Esophagus squamous epithelium (tissue), 5 donors: ENCODE measurements at regions not wholly inside any gene's neighbourhood (a gene's known extent, or its start where the extent isn't known, plus 50 kb on each side); places are given as distances from the start of the nearest gene placed in this dataset.

ENCODE experiments used
- DNase-seq: peaks from one replicate; lab custom pipeline; 2025; lab: John Stamatoyannopoulos, UW
- H3K27ac ChIP-seq, 4 donors: fragments of 200-600 bp; sonication (generic); one replicate each; pipeline ENCODE4 v1.5.1; 2016 to 2019; ENCODE audit warnings: mild to moderate bottlenecking in 1 of 4
- H3K27me3 ChIP-seq, 4 donors: fragments of 200-600 bp; sonication (generic); 1 replicate in 3 of 4; 2 replicates in 1 of 4; pipeline versions ENCODE4 v1.5.1 to v1.6.0; 2017 to 2021; ENCODE audit warnings: antibody characterized with exemption in 1 of 4
- H3K36me3 ChIP-seq, 3 donors: fragments of 200-600 bp; sonication (generic); one replicate each; pipeline ENCODE4 v1.5.1; 2016 to 2019
- H3K4me1 ChIP-seq, 3 donors: fragments of 200-600 bp; sonication (generic); one replicate each; pipeline ENCODE4 v1.5.1; 2017 to 2019
- H3K4me3 ChIP-seq, 4 donors: fragments of 200-600 bp; sonication (generic); 1 replicate in 3 of 4; 2 replicates in 1 of 4; pipeline ENCODE4 v1.5.1; 2016 to 2019; ENCODE audit warnings: mild to moderate bottlenecking in 2 of 4, moderate library complexity in 1 of 4
- H3K9me3 ChIP-seq, 3 donors: fragments of 200-600 bp; sonication (generic); one replicate each; pipeline ENCODE4 v1.5.1; 2016 to 2019
- POLR2A ChIP-seq, 4 donors: fragments of 450-650 bp; IDR thresholded peaks; one replicate each; pipeline ENCODE4 v1.6.1; 2017; ENCODE audit warnings: antibody characterized with exemption in 4 of 4, mild to moderate bottlenecking in 4 of 4, moderate library complexity in 3 of 4
- WGBS, 2 donors: methylation state at CpG; one replicate each; pipeline ENCODE4 v1.1.5; 2018; 5-methylcytosine and 5-hydroxymethylcytosine counted together
- intact Hi-C: fragments of 100-400 bp; cut with DNase I; formaldehyde crosslinking; loops from one replicate; pipeline ENCODE4 v1.15.0; 2022
- TF ChIP-seq, protein P1 (sequence below), 6 experiments: fragments of 450-650 bp in 4 of 6; fragments of 200-600 bp in 2 of 6; sonication (generic) in 2 of 6; IDR thresholded peaks; one replicate each; pipeline ENCODE4 v1.5.1; 2016 to 2019; ENCODE audit warnings: antibody characterized with exemption in 6 of 6, mild to moderate bottlenecking in 4 of 6, moderate library complexity in 4 of 6
- donor health status: DM: yes; HTN: yes; CAD: no.

DNA sequence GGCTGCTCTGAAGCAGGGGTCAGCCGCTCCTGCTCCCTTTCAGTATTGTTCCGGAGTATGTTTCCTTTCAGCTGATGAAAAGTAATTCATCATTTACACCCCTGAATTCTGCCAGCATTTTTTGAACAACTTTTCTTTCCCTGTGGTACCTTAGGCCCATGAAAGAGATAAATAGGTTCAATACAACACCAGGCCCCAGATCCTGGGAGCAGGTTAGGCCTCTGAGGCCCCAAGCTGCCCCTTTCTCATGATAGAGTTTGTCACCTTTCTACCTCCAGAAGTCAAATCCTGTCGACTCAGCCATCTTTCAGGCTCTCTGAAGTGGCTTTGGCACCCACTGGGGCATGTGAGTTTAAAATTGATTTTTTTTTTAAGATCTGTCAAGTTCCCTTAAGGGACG lies 1415.1 kb upstream of the ZEB2 start:
- no peaks in the 10 kb centered on the region for H3K27me3 ChIP-seq
- no peak for DNase-seq
- no peaks in the 10 kb centered on the region for H3K36me3 ChIP-seq
- no peak overlapping the region for H3K27ac ChIP-seq
- no peaks in the 10 kb centered on the region for H3K9me3 ChIP-seq
- intact Hi-C loops: no loop called here
- H3K4me3 ChIP-seq: no peak overlapping the region
- WGBS, 2 donors: 79 to 82% methylated on average over 3 to 4 of the region's 4 CpGs
- no peaks in the 10 kb centered on the region for H3K4me1 ChIP-seq
- no peak for TF ChIP-seq POLR2A (IDR thresholded peaks at IDR 0.05)
- TF ChIP-seq, protein P1, sequence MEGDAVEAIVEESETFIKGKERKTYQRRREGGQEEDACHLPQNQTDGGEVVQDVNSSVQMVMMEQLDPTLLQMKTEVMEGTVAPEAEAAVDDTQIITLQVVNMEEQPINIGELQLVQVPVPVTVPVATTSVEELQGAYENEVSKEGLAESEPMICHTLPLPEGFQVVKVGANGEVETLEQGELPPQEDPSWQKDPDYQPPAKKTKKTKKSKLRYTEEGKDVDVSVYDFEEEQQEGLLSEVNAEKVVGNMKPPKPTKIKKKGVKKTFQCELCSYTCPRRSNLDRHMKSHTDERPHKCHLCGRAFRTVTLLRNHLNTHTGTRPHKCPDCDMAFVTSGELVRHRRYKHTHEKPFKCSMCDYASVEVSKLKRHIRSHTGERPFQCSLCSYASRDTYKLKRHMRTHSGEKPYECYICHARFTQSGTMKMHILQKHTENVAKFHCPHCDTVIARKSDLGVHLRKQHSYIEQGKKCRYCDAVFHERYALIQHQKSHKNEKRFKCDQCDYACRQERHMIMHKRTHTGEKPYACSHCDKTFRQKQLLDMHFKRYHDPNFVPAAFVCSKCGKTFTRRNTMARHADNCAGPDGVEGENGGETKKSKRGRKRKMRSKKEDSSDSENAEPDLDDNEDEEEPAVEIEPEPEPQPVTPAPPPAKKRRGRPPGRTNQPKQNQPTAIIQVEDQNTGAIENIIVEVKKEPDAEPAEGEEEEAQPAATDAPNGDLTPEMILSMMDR (IDR thresholded peaks at IDR 0.05): no peak

DNA sequence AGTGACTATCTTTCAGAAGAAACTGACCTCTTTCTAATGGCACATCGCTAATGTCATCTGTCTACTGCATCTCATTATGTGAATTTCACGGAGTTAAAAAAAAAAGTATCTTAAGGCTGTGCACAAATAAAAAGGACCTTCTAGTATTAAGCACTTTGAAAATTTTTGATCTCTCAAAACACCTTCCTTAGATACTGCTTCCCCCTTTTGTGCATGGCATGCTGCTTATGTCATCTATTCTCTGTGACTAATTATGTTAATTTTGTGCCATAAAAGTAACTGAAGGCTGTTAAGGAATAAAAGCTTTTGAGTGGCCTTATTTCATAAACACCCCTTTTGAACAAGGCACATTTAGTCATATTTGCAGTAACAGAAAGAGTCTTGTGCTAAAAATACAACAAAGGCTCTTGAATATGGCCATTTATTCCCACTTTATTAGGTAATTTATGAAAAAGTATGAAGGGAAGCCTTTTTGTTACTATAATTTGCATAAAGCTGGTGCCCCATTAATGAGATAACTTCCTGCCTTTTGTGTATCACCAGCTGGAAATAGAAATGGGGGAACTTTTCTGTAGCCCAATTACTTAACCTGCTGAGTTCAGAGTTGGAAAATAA lies 1412.0 kb upstream of the ZEB2 start:
- Histone ChIP-seq H3K36me3 (no peaks in the 10 kb centered on the region), H3K4me3 (no peak overlapping the region), H3K9me3 (no peaks in the 10 kb centered on the region), H3K27ac (no peak overlapping the region), H3K27me3 (no peaks in the 10 kb centered on the region), H3K4me1 (no peaks in the 10 kb centered on the region)
- DNase-seq: no peak
- WGBS, 2 donors: 62 to 71% methylated on average over 2 of the region's 2 CpGs
- TF ChIP-seq, protein P1 (IDR thresholded peaks at IDR 0.05): no peak
- no peak for TF ChIP-seq POLR2A (IDR thresholded peaks at IDR 0.05)
- intact Hi-C loops: no loop called here

DNA sequence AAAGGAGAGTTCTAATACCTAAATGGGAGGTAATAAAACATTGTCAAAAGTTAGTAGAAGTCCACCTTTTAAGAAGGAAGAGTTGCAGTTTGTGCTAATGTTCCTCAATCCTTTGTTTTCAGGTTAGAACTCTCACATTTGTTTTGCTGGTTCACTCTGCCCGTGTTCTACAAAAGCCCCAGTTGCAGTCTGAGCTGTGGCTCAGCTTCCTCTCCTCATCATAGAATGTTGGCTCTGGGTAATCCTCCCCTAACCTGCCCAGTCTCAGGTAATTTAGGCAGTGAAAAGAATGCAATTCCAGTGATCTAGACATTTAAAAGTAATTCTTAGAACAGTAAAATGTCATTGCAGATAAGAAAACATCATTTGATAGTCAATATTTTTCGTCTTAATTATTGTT lies 1410.4 kb upstream of the ZEB2 start:
- TF ChIP-seq, protein P1 (IDR thresholded peaks at IDR 0.05): no peak
- TF ChIP-seq POLR2A (IDR thresholded peaks at IDR 0.05): no peak
- Histone ChIP-seq H3K27ac (no peak overlapping the region), H3K4me1 (no peaks in the 10 kb centered on the region), H3K27me3 (no peaks in the 10 kb centered on the region), H3K4me3 (no peak overlapping the region), H3K9me3 (no peaks in the 10 kb centered on the region), H3K36me3 (no peaks in the 10 kb centered on the region)
- no peak for DNase-seq
- WGBS, 2 donors: 25 to 30% methylated on average over 2 of the region's 2 CpGs
- intact Hi-C loops: no loop called here

DNA sequence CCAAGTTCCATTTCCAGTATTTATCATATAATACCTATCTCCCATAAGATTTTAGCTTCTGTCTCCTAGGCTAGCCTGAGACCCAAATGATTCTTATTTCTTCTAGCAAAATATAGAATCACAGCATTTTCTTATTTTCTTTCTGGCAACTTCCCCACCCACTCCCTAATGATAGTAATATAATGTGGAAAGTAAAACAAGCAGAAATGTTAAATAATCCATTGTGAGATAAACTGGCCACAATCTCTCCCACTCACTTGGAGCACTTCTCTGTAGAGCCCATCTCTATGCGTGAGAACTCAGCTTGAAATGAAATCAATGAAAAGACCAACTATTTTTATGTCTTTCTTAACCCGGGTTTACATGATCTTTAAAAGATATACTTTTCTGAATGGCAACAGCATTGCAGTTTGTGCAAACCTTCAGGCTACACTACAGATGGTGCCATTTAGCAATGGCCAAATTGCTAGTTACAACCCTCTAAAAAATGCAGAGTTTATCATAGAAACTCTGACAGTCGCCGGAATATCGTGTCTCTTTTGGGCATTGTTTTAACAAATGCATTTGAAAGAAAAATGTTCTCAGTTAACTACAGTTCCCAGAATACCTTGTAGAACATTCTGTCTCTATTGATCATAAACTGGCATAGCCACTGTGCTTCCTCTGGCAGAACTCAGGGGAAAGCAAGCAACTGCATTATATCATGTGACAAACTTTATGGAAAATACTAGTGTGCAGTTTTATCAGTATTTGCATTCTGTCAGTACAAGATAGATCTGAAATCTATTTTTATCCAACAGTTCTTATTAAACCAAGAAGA lies 1407.4 kb upstream of the ZEB2 start:
- H3K27me3 ChIP-seq: no peaks in the 10 kb centered on the region
- no peaks in the 10 kb centered on the region for H3K36me3 ChIP-seq
- no peak overlapping the region for H3K4me3 ChIP-seq
- no peaks in the 10 kb centered on the region for H3K9me3 ChIP-seq
- WGBS, 2 donors: 67% methylated on average over 5 of the region's 5 CpGs
- DNase-seq: no peak
- no peaks in the 10 kb centered on the region for H3K4me1 ChIP-seq
- no peak overlapping the region for H3K27ac ChIP-seq
- intact Hi-C loops: no loop called here
- TF ChIP-seq POLR2A (IDR thresholded peaks at IDR 0.05): no peak
- TF ChIP-seq, protein P1 (IDR thresholded peaks at IDR 0.05): no peak

DNA sequence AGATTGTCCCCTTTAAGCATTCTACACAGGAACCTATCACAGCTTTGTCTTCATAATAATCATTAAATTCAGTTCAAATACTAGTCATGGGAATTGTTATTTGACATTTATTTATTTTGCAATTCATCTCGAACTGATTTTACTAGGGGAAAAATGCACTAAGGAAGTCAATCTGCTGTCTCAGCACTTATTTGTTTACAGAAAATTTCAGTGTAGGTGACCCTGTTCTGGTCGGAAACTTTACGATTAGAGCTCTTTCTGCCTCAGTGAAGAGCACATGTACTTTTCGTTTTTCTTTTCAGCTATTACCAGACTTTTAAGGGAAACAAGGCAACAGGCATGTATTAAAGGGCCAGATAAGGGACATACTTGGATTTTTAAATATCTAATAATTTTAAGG lies 1405.7 kb upstream of the ZEB2 start:
- H3K36me3 ChIP-seq: no peaks in the 10 kb centered on the region
- no peaks in the 10 kb centered on the region for H3K9me3 ChIP-seq
- intact Hi-C loops: no loop called here
- no peaks in the 10 kb centered on the region for H3K27me3 ChIP-seq
- WGBS, 2 donors: 69 to 80% methylated on average over 4 of the region's 4 CpGs
- no peak for DNase-seq
- no peak for TF ChIP-seq POLR2A (IDR thresholded peaks at IDR 0.05)
- H3K4me3 ChIP-seq: no peak overlapping the region
- H3K4me1 ChIP-seq: no peaks in the 10 kb centered on the region
- H3K27ac ChIP-seq: no peak overlapping the region
